ENCODE measurements at regions not wholly inside any gene's neighbourhood (a gene's known extent, or its start where the extent isn't known, plus 50 kb on each side); places are given as distances from the start of the nearest gene placed in this dataset.
A peak's percentile ranks its signal among the peaks of the same experiment; 100 is the strongest.
"Not testable (repeated sequence)": the region's sequence is repeated elsewhere in the genome, so short reads cannot be mapped to it uniquely, and the experiment has no call there.

DNA sequence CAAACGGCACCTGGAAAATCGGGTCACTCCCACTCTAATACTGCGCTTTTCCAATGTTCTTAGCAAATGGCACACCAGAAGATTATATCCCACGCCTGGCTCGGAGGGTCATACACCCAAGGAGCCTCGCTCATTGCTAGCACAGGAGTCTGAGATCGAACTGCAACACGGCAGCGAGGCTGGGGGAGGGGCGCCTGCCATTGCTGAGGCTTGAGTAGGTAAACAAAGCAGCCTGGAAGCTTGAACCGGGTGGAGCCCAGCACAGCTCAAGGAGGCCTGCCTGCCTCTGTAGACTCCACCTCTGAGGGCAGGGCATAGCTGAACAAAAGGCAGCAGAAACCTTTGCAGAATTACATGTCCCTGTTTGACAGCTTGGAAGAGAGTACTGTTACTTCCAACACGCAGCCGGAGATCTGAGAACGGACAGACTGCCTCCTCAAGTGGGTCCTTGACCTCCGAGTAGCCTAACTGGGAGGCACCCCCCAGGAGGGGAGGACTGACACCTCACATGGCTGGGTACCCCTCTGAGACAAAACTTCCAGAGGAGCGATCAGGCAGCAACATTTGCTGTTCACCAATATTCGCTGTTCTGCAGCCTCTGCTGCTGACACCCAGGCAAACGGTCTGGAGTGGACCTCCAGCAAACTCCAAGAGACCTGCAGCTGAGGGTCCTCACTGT, 472.3 kb upstream of the PHF14 start:
- not testable (repeated sequence) for DNase-seq

DNA sequence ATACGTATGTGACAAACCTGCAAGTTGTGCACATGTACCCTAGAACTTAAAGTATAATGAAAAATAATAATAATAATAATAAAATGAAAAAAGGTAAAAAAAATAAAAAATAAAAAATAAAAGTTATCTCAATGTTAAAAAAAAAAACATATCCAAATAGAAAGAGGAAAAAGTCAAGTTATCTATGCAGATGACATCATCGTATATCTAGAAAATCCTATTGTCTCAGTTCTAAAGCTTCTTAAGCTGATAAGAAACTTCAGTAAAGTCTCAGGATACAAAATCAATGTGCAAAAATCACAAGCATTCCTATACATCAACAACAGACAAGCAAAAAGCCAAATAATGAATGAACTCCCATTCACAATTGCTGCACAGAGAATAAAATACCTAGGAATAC, 466.6 kb upstream of the PHF14 start:
- DNase-seq = no peak

DNA sequence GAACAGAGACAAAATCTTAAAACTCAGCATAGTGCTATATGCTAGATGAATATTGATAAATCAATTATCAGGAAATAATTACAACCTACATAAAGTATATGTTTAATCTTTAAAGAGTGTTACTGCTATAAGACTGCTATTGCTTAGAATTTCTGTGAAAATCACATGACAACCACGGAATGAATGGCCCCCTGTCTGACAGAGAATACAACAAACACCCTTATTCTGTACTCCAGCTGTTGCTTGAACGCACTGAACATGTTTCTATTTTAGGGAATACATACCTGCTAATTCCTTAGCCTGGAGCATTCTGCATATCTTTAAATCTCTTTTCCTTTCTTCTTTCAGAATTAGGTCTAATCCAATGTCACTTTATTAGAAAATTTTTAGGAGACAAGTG, 452.4 kb upstream of the PHF14 start:
- DNase-seq = no peak

DNA sequence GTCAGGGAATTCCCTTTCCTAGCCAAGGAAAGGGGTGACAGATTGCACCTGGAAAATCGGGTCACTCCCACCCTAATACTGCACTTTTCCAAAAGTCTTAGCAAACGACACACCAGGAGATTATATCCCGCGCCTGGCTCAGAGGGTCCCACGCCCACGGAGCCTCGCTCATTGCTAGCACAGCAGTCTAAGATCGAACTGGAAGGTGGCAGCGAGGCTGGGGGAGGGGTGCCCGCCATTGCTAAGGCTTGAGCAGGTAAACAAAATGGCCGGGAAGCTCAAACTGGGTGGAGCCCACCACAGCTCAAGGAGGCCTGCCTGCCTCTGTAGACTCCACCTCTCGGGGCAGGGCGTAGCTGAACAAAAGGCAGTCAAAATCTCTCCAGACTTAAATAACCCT, 440.2 kb upstream of the PHF14 start:
- DNase-seq = not testable (repeated sequence)

DNA sequence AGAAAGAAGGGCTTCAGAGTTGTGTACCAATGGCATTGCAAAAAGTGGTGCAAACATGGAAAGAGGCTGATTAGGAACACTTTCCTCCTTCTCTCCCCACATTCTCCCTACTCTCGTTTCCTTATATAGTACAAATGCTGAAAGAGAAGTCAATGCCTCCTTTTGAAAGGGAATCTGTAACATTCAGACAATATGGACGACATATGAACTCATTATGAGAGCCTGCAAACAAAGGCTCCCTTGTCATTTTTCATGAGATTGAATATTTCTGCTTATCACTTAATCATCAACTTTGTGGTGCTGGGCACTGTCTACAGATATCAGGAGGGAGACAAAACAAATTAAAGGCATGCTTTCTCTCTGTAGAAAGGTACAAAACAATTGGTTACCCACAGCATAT, 437.1 kb upstream of the PHF14 start:
- DNase-seq = no peak

- DNase-seq = no peak
Measured at GRCh38 chr7:10537764-10538163, 435.9 kb upstream of the PHF14 start.

GRCh38 chr7:10557375-10557774, 416.3 kb upstream of the PHF14 start:
- no peak for DNase-seq

DNA sequence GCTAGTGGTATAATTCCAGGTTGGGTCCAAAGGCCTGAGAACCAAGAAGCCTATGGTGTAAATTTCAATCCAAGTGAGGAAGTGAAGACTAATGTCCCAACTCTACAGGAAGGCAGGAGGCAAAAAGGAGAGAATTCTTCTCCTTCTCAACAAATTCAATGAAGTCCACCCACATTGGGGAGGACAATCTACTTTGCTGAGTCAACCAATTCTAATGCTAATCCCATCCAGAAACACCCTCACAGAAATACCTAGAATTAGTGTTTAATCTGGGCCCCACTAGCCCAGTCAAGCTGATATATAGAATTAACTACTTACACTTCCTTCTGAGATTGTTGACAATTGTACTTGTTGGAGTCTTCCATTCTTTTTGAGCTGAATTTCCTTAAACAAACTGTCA, 413.2 kb upstream of the PHF14 start:
- DNase-seq = no peak

GRCh38 chr7:10568891-10569290, 404.8 kb upstream of the PHF14 start:
- DNase-seq = no peak

DNA sequence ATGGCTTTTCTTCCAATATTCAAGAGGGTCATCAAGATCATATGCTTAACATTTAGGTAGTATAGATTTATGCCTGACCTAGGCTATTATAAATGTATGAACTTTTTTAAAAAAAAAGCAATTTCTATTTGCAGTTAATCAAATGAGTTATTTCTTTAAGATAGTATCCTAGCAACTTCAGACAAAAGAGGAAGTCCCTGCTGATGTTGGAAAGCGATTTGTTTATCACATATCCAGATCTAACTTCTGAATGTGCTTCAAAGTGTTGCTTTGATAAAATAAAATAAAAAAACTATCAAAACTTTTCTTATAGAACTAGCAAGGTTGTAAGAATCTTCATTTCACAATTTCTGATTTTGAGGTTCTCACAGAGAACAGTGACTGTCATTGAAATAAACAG, 401.9 kb upstream of the PHF14 start:
- peak; percentile 44 for DNase-seq

DNA sequence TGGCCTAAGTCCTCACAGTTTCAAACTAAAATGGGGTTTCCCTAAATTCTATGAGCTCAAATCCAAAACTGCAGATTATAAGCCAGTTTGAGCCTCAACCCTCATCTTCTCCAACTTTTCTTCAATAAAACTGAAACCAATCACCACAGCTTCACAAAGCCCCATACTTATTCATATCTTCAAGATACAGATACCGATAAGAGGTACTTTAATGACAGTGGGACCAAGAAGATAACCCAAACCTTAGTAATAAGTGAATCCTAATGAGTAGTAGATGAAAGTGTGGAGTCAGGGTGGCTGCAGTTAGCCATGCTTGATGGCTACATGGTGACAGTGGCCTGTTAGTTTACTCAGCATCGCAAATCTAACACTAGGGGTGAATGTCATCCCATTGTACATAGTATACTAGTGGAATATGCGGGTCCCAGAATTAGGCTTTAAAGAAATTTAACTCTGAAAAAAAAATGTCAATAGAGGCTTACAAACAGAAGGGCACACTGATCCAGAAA, 395.8 kb upstream of the PHF14 start:
- no peak for DNase-seq

- DNase-seq = no peak
Measured at GRCh38 chr7:10579561-10579960, 394.1 kb upstream of the PHF14 start.

- DNase-seq = no peak
Measured at GRCh38 chr7:10584886-10585285, 388.8 kb upstream of the PHF14 start.

GRCh38 chr7:10588084-10588483, 385.6 kb upstream of the PHF14 start:
- no peak for DNase-seq

GRCh38 chr7:10592604-10593003, 381.1 kb upstream of the PHF14 start:
- no peak for DNase-seq

DNA sequence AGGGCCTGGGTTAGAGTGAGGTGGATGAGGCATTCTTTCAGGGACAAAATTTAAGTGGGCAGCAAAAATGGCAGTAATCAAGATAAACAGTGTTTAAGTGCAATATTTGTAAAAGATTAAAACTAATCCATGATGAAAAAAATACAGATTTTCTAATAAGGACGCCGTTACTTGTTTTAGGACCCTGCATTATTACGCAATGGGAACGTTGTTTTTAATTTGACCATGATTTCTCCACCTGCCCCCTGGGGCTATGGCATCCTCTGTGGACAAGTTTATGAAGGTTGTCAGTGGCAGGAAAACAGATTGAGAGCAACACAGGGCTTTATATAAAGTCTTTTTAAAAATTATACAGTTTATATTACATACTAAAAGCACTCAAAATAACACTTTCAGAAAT, 380.6 kb upstream of the PHF14 start:
- DNase-seq = no peak

- DNase-seq = no peak
Measured at GRCh38 chr7:10596827-10597226, 376.8 kb upstream of the PHF14 start.

- DNase-seq = no peak
Measured at GRCh38 chr7:10604128-10604527, 369.5 kb upstream of the PHF14 start.

DNA sequence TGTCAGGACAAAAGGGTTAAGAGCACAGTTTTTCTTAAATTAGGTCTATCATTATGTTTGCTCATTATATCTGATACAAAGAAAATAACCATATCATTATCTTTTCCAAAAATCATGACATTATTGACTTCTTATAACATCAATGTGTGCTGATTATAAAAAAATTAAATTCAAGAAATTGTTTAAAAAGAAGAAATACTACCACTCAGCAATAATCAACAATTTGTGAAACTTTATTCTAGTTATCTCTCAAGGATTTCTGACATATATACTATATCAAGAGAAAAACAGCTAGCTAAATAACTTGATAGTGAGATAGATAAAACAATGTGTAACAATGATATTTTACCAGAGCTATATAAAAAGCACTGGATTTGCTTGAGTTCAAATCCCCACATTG, 360.7 kb upstream of the PHF14 start:
- no peak for DNase-seq

DNA sequence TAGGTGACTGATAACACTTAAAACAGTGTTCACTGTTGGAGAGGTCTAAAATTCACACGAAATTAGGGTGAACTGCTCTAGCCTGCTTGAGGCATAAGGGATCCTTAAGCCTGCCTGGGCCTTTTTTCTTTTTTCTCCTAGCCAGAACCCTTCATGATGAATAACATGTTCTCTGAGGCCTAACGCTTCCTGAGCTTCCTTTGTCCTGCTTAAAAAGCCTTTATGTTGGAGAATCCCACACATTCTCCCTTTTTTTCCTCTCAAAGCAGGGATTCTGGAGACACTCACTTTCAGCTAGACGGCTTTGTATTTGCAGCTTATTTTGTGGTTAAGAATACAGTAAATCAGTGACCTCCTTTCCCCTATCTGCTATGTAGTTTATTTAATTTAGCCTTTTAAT, 354.7 kb upstream of the PHF14 start:
- no peak for DNase-seq

GRCh38 chr7:10632712-10633111, 341.0 kb upstream of the PHF14 start:
- no peak for DNase-seq

- no peak for DNase-seq
Measured at GRCh38 chr7:10634239-10634638, 339.4 kb upstream of the PHF14 start.

GRCh38 chr7:10637991-10638390, 335.7 kb upstream of the PHF14 start:
- no peak for DNase-seq

GRCh38 chr7:10643545-10643944, 330.1 kb upstream of the PHF14 start:
- DNase-seq = no peak

DNA sequence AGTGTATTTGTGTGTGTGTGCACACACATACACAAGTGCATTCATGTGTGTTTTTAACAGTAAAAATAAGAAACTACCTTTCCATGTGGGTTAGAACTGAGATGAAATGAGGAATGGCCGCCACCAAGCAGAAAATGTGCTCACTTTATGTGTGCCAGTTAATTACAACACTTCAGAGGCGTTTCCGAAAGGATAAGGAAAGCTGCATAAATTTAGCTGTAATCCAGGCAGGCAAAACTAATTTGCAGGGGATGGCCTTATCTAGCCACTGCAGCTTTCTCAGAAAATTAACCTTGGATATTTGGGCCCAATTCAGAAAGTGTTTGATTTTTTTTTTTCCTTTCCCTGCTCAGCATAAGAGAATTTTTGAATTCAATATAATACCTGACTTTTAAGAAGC, 328.8 kb upstream of the PHF14 start:
- DNase-seq = no peak

Data from NCI-H526 treated with DMSO at 0.1 percent for 48 hours (cell line).